ENCODE measurements at regions not wholly inside any gene's neighbourhood (a gene's known extent, or its start where the extent isn't known, plus 50 kb on each side); places are given as distances from the start of the nearest gene placed in this dataset.

- TF ChIP-seq, protein P1, sequence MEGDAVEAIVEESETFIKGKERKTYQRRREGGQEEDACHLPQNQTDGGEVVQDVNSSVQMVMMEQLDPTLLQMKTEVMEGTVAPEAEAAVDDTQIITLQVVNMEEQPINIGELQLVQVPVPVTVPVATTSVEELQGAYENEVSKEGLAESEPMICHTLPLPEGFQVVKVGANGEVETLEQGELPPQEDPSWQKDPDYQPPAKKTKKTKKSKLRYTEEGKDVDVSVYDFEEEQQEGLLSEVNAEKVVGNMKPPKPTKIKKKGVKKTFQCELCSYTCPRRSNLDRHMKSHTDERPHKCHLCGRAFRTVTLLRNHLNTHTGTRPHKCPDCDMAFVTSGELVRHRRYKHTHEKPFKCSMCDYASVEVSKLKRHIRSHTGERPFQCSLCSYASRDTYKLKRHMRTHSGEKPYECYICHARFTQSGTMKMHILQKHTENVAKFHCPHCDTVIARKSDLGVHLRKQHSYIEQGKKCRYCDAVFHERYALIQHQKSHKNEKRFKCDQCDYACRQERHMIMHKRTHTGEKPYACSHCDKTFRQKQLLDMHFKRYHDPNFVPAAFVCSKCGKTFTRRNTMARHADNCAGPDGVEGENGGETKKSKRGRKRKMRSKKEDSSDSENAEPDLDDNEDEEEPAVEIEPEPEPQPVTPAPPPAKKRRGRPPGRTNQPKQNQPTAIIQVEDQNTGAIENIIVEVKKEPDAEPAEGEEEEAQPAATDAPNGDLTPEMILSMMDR (IDR thresholded peaks at IDR 0.05): no peak
- TF ChIP-seq POLR2A (IDR thresholded peaks at IDR 0.05): no peak
Observed at GRCh38 chr15:47493357-47494247, 223.7 kb upstream of the SEMA6D start.

All from esophagus squamous epithelium (tissue), 4 donors.